Muscle layer of colon (tissue), 2 donors: ENCODE measurements at regions not wholly inside any gene's neighbourhood (a gene's known extent, or its start where the extent isn't known, plus 50 kb on each side); places are given as distances from the start of the nearest gene placed in this dataset.

Experiments used
- H3K27ac ChIP-seq: one replicate; pipeline ENCODE4 v1.7.0; 2013; ENCODE audit warnings: low read depth, mild to moderate bottlenecking, low read length, moderate library complexity
- H3K27me3 ChIP-seq, 2 donors: one replicate each; pipeline ENCODE4 v1.7.0; 2013; ENCODE audit warnings: low read length in 2 of 2, mild to moderate bottlenecking in 2 of 2; ENCODE audit not compliant: insufficient read depth in 2 of 2, control insufficient read depth in 1 of 2
- H3K36me3 ChIP-seq: one replicate; pipeline ENCODE4 v1.7.0; 2013; ENCODE audit warnings: mild to moderate bottlenecking, low read length; ENCODE audit not compliant: insufficient read depth
- H3K4me1 ChIP-seq: one replicate; pipeline ENCODE4 v1.7.0; 2013; ENCODE audit warnings: mild to moderate bottlenecking, low read length; ENCODE audit not compliant: insufficient read depth
- H3K4me3 ChIP-seq, 2 donors: one replicate each; pipeline ENCODE4 v1.7.0; 2013; ENCODE audit warnings: low read length in 2 of 2, low read depth in 1 of 2, mild to moderate bottlenecking in 1 of 2, moderate library complexity in 1 of 2
- H3K9ac ChIP-seq: one replicate; pipeline ENCODE4 v1.7.0; 2013; ENCODE audit warnings: low read length
- H3K9me3 ChIP-seq: one replicate; pipeline ENCODE4 v1.7.0; 2013; ENCODE audit warnings: mild to moderate bottlenecking, low read length
- donor health status: abdominal sarcoma.
- donor health status: Adenocarcinoma of cecum.

GRCh38 chr6:167426651-167427050 is 101.8 kb downstream of the TTLL2 start:
- no peak overlapping the region for H3K27ac ChIP-seq
- no peak overlapping the region for H3K4me3 ChIP-seq
- no peaks in the 10 kb centered on the region for H3K9me3 ChIP-seq

GRCh38 chr6:167428664-167429333 is 103.9 kb downstream of the TTLL2 start:
- H3K4me1 ChIP-seq, result no peaks in the 10 kb centered on the region
- no peak overlapping the region for H3K4me3 ChIP-seq
- H3K27me3 ChIP-seq, result no peaks in the 10 kb centered on the region
- no peaks in the 10 kb centered on the region for H3K9me3 ChIP-seq
- H3K9ac ChIP-seq, result no peak overlapping the region
- H3K36me3 ChIP-seq, result no peaks in the 10 kb centered on the region
- no peak overlapping the region for H3K27ac ChIP-seq

More at GRCh38 chr6:167426651-167427050, 101.8 kb downstream of the TTLL2 start:
- Histone ChIP-seq H3K9ac (no peak overlapping the region), H3K27me3 (no peaks in the 10 kb centered on the region), H3K36me3 (no peaks in the 10 kb centered on the region), H3K4me1 (no peaks in the 10 kb centered on the region)

- H3K36me3 ChIP-seq, result no peaks in the 10 kb centered on the region
- H3K9ac ChIP-seq, result no peak overlapping the region
- H3K4me3 ChIP-seq, result no peak overlapping the region
- no peak overlapping the region for H3K27ac ChIP-seq
- H3K27me3 ChIP-seq, result no peaks in the 10 kb centered on the region
- no peaks in the 10 kb centered on the region for H3K9me3 ChIP-seq
- no peaks in the 10 kb centered on the region for H3K4me1 ChIP-seq
Observed at GRCh38 chr6:167429353-167429752, 104.5 kb downstream of the TTLL2 start.

- no peak overlapping the region for H3K4me3 ChIP-seq
- no peak overlapping the region for H3K9ac ChIP-seq
- no peaks in the 10 kb centered on the region for H3K27me3 ChIP-seq
- H3K27ac ChIP-seq, result no peak overlapping the region
- no peaks in the 10 kb centered on the region for H3K4me1 ChIP-seq
- no peaks in the 10 kb centered on the region for H3K9me3 ChIP-seq
- no peaks in the 10 kb centered on the region for H3K36me3 ChIP-seq
Observed at GRCh38 chr6:167435209-167435728, 110.4 kb downstream of the TTLL2 start.

GRCh38 chr6:167437888-167438484 is 113.1 kb downstream of the TTLL2 start:
- no peaks in the 10 kb centered on the region for H3K27me3 ChIP-seq
- no peaks in the 10 kb centered on the region for H3K4me1 ChIP-seq
- H3K36me3 ChIP-seq, result no peaks in the 10 kb centered on the region
- no peaks in the 10 kb centered on the region for H3K9me3 ChIP-seq
- no peak overlapping the region for H3K27ac ChIP-seq
- H3K9ac ChIP-seq, result no peak overlapping the region
- no peak overlapping the region for H3K4me3 ChIP-seq

- H3K9me3 ChIP-seq, result no peaks in the 10 kb centered on the region
- no peaks in the 10 kb centered on the region for H3K4me1 ChIP-seq
- H3K27me3 ChIP-seq, result no peaks in the 10 kb centered on the region
- no peaks in the 10 kb centered on the region for H3K36me3 ChIP-seq
- H3K9ac ChIP-seq, result no peak overlapping the region
- H3K4me3 ChIP-seq, result no peak overlapping the region
- no peak overlapping the region for H3K27ac ChIP-seq
Observed at GRCh38 chr6:167441715-167442206, 116.9 kb downstream of the TTLL2 start.

- no peaks in the 10 kb centered on the region for H3K36me3 ChIP-seq
- H3K27me3 ChIP-seq, result no peaks in the 10 kb centered on the region
- no peaks in the 10 kb centered on the region for H3K9me3 ChIP-seq
- H3K4me1 ChIP-seq, result no peaks in the 10 kb centered on the region
- H3K9ac ChIP-seq, result no peak overlapping the region
- no peak overlapping the region for H3K4me3 ChIP-seq
- H3K27ac ChIP-seq, result no peak overlapping the region
Observed at GRCh38 chr6:167442245-167442644, 117.4 kb downstream of the TTLL2 start.

GRCh38 chr6:167442796-167443680 is 118.2 kb downstream of the TTLL2 start:
- H3K9me3 ChIP-seq, result no peaks in the 10 kb centered on the region
- no peak overlapping the region for H3K4me3 ChIP-seq
- H3K27me3 ChIP-seq, result no peaks in the 10 kb centered on the region
- no peak overlapping the region for H3K9ac ChIP-seq
- no peak overlapping the region for H3K27ac ChIP-seq
- no peaks in the 10 kb centered on the region for H3K36me3 ChIP-seq
- H3K4me1 ChIP-seq, result no peaks in the 10 kb centered on the region

GRCh38 chr6:167444602-167445346 is 119.9 kb downstream of the TTLL2 start:
- Histone ChIP-seq H3K9me3 (no peaks in the 10 kb centered on the region), H3K27ac (no peak overlapping the region), H3K4me1 (no peaks in the 10 kb centered on the region), H3K27me3 (no peaks in the 10 kb centered on the region), H3K36me3 (no peaks in the 10 kb centered on the region), H3K4me3 (no peak overlapping the region), H3K9ac (no peak overlapping the region)

GRCh38 chr6:167445568-167445967 is 120.7 kb downstream of the TTLL2 start:
- H3K27me3 ChIP-seq, result no peaks in the 10 kb centered on the region
- H3K4me3 ChIP-seq, result no peak overlapping the region
- H3K9ac ChIP-seq, result no peak overlapping the region
- H3K36me3 ChIP-seq, result no peaks in the 10 kb centered on the region
- no peak overlapping the region for H3K27ac ChIP-seq
- no peaks in the 10 kb centered on the region for H3K9me3 ChIP-seq
- H3K4me1 ChIP-seq, result no peaks in the 10 kb centered on the region

- H3K27me3 ChIP-seq, result no peaks in the 10 kb centered on the region
- H3K9ac ChIP-seq, result no peak overlapping the region
- H3K9me3 ChIP-seq, result no peaks in the 10 kb centered on the region
- no peak overlapping the region for H3K27ac ChIP-seq
- no peak overlapping the region for H3K4me3 ChIP-seq
- no peaks in the 10 kb centered on the region for H3K4me1 ChIP-seq
- no peaks in the 10 kb centered on the region for H3K36me3 ChIP-seq
Observed at GRCh38 chr6:167446046-167446445, 121.2 kb downstream of the TTLL2 start.
